Effector memory CD8-positive, alpha-beta T cell (primary cell): ENCODE measurements at regions not wholly inside any gene's neighbourhood (a gene's known extent, or its start where the extent isn't known, plus 50 kb on each side); places are given as distances from the start of the nearest gene placed in this dataset.

ENCODE experiments used
- ATAC-seq: fragments of 150-1000 bp; cut with Tn5 transposase; replicated peaks from 2 replicates; pipeline ENCODE4 v1.10.0; 2021; ENCODE audit warnings: mild to moderate bottlenecking, moderate library complexity
- DNase-seq, 3 experiments: peaks; one replicate each; pipeline ENCODE4 v3.0.0; 2021
- H3K27ac Mint-ChIP-seq, 2 donors: one replicate each; pipeline ENCODE4 v1.8.0; 2022; ENCODE audit warnings: mild to moderate bottlenecking in 2 of 2, mixed read lengths in 2 of 2, moderate library complexity in 2 of 2
- H3K27me3 Mint-ChIP-seq, 2 donors: one replicate each; pipeline ENCODE4 v1.8.0; 2022; ENCODE audit warnings: mixed read lengths in 2 of 2
- H3K36me3 Mint-ChIP-seq: one replicate; pipeline ENCODE4 v1.8.0; 2022; ENCODE audit warnings: mild to moderate bottlenecking, moderate library complexity, mixed read lengths; ENCODE audit not compliant: insufficient read depth
- H3K4me1 Mint-ChIP-seq, 2 donors: one replicate each; pipeline ENCODE4 v1.8.0; 2022; ENCODE audit warnings: low read depth in 2 of 2, mixed read lengths in 2 of 2
- H3K4me3 Mint-ChIP-seq, 2 donors: one replicate each; pipeline ENCODE4 v1.8.0; 2022; ENCODE audit warnings: mild to moderate bottlenecking in 2 of 2, mixed read lengths in 2 of 2, moderate library complexity in 2 of 2
- H3K9me3 Mint-ChIP-seq, 2 donors: one replicate each; pipeline ENCODE4 v1.8.0; 2022; ENCODE audit warnings: mixed read lengths in 2 of 2

DNA sequence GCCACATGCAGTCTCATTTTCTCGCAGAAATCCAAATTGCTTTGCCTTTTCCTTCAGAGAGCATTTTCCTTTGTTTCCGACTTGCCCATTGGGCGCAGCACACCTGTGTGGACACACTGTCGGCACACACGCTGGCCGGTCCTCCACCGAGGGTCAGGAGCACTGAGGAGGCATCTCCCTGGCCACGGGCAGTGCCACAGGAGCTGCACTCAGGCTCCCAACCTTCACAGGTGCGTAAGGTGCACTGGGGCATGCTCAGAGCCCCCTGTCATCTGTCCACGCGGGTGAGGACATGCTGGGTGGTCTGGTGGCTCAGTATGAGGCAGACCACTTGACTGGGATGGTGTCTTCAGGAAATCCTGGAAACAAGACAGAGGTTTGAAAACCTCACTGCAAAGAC, 779.1 kb downstream of the BRD1 start:
- H3K27me3 Mint-ChIP-seq, result peaks cover 27% of the 10 kb centered on the region in 2 donors
- H3K27ac Mint-ChIP-seq, result no peak overlapping the region
- DNase-seq, result no peak
- no peak for ATAC-seq
- H3K4me1 Mint-ChIP-seq, result peaks cover 0 to 10% of the 10 kb centered on the region in 2 donors
- H3K4me3 Mint-ChIP-seq, result no peak overlapping the region
- no peaks in the 10 kb centered on the region for H3K9me3 Mint-ChIP-seq
- peaks cover 5% of the 10 kb centered on the region for H3K36me3 Mint-ChIP-seq

DNA sequence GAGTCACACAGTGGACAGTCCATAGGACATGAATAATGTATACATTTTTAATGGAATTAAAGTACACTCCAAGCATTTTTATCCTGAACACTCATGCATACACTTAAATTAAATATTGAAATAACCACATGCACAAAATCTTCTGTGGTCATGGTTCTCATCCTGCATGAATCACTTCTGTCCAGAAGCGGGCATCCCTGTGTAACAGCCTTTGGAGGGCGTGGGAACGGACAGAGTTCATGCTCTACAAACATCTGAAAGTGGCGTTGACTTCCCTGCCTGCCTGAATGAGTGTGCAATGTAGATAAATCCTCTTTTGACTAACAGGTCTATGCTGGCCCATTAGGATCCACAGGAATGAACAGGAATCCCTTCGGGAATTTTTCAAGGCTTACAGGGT, 780.2 kb downstream of the BRD1 start:
- no peaks in the 10 kb centered on the region for H3K9me3 Mint-ChIP-seq
- H3K27me3 Mint-ChIP-seq, result peaks cover 27% of the 10 kb centered on the region in 2 donors
- peaks cover 0 to 7% of the 10 kb centered on the region in 2 donors for H3K4me1 Mint-ChIP-seq
- ATAC-seq, result no peak
- no peak overlapping the region for H3K27ac Mint-ChIP-seq
- H3K4me3 Mint-ChIP-seq, result no peak overlapping the region
- no peak for DNase-seq
- H3K36me3 Mint-ChIP-seq, result peaks cover 6% of the 10 kb centered on the region

DNA sequence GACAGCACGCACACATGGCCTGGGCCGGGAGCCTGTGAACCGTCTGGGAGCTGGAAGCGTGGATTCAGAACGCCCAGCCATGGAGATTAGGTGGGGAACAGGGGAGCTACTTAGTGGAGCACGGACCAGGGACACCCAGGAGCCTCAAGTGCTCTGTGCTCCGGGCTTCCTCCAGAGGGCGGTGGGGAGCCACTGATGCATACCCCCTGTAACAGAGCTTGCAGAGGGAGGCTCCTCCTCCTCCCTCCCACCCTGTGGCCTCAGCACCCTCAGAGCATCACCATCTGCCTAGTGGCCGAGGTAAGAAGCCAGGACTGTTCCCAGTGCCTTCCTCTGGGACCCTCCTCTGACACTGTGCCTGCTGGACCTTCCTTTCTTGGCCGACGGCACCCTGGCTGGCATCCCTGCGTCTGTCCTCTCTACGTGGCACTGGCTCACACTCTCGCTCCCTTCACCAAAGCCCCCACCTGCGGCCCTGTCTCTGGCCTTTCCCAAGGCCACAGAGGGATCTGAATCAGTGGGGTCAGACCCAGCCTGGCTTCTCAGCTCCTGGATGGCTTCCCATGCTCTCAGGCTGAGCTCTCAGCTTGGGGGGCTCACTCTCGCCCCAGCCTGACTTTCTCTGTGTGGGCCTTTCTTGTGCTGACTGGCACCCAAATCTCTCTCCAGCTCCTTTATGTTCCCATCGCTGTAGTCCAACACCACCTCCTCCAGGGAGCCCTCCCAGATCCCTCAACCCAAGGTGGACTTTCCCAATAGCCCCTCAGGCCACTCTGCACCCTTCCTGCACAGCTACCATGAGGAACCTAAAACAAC, 780.9 kb downstream of the BRD1 start:
- Mint-ChIP-seq H3K27me3 (peaks cover 27% of the 10 kb centered on the region in 2 donors), H3K4me3 (no peak overlapping the region), H3K4me1 (peaks cover 0 to 2% of the 10 kb centered on the region in 2 donors), H3K27ac (no peak overlapping the region), H3K36me3 (peaks cover 3% of the 10 kb centered on the region), H3K9me3 (no peaks in the 10 kb centered on the region)
- ATAC-seq (peak; percentile 26), DNase-seq (no peak)

DNA sequence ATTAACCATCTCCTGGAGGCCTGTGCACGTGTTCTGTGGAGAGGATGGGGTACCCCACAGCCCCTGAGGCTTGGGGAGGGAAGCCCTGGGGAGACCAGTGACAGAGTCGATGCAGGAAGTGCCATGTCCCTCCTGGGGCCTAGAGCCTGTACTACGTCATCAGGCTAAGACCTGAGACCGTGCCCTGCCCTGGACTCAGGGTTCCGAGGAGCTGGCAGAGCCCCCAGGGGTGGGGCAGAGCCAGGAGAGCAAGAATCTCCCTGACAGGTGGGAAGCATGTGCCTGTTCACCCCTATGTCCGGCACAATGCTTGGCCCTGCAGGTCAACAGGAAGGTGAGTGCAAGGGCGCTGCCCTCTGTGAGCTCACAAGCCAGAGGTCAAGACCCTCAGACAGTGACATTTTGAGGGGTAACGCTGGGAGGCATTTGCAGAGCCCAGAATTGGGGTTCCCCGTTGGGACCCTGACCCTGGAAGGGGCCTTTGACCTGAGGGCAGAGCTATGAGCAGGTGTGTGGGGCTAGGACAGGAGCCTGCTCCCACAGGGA, 781.6 kb downstream of the BRD1 start:
- ATAC-seq (no peak), DNase-seq (no peak)
- Mint-ChIP-seq H3K9me3 (no peaks in the 10 kb centered on the region), H3K27me3 (peaks cover 27% of the 10 kb centered on the region in 2 donors), H3K4me3 (no peak overlapping the region), H3K27ac (no peak overlapping the region), H3K36me3 (peaks cover 3% of the 10 kb centered on the region), H3K4me1 (peaks cover 0 to 2% of the 10 kb centered on the region in 2 donors)

DNA sequence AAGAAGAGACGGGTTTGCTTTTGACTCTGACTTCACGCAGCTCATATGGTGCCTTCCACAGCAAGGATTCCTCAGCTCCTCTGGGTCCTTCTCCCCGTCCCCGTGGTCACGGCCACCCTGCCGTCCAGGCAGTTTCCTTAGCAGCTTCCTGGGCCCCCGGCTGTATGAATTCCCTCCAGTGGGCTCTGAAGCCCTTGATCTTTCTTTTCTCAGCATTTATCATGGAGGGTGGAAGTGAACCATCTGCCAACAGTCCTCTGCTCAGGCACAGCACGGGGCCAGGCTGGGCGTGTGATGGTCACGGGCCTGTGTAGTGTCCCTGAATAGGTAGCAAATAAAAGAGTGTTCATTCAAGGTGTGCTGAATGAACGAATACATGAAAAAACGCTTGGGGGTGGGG, 782.4 kb downstream of the BRD1 start:
- ATAC-seq, result no peak
- Mint-ChIP-seq H3K36me3 (peaks cover 3% of the 10 kb centered on the region), H3K27me3 (peaks cover 27% of the 10 kb centered on the region in 2 donors), H3K9me3 (no peaks in the 10 kb centered on the region), H3K4me1 (peaks cover 0 to 2% of the 10 kb centered on the region in 2 donors), H3K4me3 (no peak overlapping the region), H3K27ac (no peak overlapping the region)
- no peak for DNase-seq

DNA sequence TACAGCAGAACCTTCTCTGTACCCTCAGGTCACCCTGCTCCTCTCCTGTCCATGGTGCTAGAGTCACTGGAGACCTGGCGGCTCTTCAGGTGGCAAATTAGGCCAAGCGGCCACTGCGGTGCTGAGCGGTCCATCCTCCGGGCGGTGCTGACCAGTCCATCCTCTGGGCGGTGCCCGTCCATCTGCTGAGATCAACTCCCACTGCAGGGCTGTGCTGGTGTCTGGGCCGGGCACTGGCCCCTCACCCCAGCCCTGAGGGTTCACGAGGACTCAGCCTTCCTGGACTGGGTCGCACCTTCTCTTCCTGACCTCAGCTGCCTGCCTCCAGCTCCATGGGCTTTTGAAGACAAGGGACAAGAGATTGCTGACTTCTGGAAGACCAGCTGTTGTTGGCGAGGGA, 782.9 kb downstream of the BRD1 start:
- Mint-ChIP-seq H3K27me3 (peaks cover 26 to 27% of the 10 kb centered on the region in 2 donors), H3K36me3 (peaks cover 5% of the 10 kb centered on the region), H3K27ac (no peak overlapping the region), H3K9me3 (no peaks in the 10 kb centered on the region), H3K4me1 (peaks cover 0 to 2% of the 10 kb centered on the region in 2 donors), H3K4me3 (no peak overlapping the region)
- no peak for ATAC-seq
- DNase-seq, result no peak

DNA sequence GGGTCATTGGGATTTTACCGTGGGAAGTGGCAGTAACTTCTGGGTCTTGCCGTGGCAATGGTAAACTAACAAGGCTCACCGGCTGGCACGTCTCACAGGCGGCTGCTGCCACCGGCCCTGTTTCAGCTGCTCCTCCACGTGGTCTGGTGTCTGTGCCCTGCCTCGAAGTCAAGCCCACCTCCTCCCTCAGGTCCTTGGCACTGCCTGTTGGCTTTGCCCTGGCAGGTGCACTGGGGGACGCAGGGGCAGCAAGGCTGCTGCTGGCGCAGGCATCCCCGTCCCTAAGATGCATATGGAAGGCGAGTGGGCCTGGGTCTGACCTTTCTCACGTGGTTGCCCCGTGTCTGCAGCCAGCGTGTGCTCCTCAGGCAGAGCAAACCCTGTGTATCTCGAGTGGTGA, 783.6 kb downstream of the BRD1 start:
- no peaks in the 10 kb centered on the region for H3K4me1 Mint-ChIP-seq
- no peak for ATAC-seq
- no peak for DNase-seq
- H3K36me3 Mint-ChIP-seq, result peaks cover 5% of the 10 kb centered on the region
- H3K9me3 Mint-ChIP-seq, result no peaks in the 10 kb centered on the region
- peaks cover 19 to 27% of the 10 kb centered on the region in 2 donors for H3K27me3 Mint-ChIP-seq
- H3K4me3 Mint-ChIP-seq, result no peak overlapping the region
- H3K27ac Mint-ChIP-seq, result no peak overlapping the region

DNA sequence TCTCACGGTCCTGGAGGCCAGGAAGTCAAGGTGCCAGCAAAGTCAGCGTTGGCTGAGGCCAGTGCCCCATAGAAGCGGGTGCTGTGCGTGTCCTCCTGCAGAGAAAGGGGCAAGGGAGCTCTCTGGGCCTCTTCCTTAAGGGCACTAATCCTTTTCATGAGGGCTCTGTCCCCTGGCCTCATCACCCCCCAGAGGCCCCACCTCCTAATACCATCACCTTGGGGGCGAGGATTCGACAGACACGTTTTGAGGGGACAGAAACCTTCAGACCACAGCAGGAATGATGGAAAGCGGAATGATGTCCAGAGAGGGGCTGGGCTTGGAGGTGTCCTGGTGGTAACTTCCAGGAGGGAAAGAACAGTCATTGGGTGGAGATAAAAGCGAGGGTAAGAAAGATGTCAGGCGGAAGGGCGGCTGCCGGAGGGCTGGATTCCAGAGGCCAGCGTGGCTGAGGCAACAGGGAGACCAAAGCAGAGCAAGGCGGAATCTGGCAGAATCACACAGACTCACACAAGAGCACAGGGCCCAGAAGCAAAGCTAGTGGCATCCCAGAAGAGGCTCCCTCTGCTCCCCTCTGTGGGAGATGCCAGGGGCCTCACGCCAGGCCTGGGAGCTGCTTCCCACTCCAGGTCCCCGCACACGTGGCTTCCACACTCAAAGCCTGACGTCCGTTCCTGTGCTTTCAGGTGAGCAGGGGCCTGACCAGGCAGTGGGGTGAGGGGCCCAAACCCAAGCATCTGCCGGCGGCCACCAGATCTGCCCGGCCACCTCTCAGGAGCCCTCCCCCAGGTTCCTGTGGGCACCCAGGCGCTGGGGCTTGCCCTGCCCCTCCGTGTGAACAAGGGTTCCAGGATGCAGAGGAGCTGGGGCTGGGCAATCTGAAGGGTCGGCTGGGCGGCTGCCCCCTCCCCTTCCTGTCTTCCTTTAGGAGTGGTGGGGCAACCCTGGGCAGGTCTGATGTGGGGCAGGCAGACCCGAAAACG, 784.5 kb downstream of the BRD1 start:
- Mint-ChIP-seq H3K4me1 (no peaks in the 10 kb centered on the region), H3K9me3 (no peaks in the 10 kb centered on the region), H3K4me3 (no peak overlapping the region), H3K27me3 (peaks cover 19 to 27% of the 10 kb centered on the region in 2 donors), H3K36me3 (peaks cover 5% of the 10 kb centered on the region), H3K27ac (no peak overlapping the region)
- DNase-seq (no peak), ATAC-seq (no peak)

DNA sequence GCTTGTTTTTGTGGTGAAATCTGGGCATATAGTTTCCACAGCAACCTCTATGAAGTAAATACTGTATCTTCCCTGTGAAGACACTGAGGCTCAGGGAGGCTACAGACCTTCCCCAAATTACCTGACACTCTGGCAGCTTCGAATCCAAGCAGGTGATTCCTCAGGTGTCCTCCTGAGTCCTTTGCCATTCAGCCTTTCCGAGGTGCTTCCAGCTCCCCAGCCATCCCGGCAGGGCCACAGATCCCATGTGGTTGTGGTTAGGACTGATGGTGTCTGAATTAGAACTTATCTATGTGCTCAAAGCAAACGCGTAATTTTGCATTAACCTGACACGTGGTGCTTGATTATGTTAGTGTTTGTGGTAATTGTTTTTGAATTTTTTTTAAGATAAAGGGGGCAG, 785.6 kb downstream of the BRD1 start:
- peaks cover 19 to 22% of the 10 kb centered on the region in 2 donors for H3K27me3 Mint-ChIP-seq
- DNase-seq, result no peak
- no peak overlapping the region for H3K4me3 Mint-ChIP-seq
- no peak overlapping the region for H3K27ac Mint-ChIP-seq
- no peaks in the 10 kb centered on the region for H3K4me1 Mint-ChIP-seq
- ATAC-seq, result no peak
- no peaks in the 10 kb centered on the region for H3K9me3 Mint-ChIP-seq
- peaks cover 5% of the 10 kb centered on the region for H3K36me3 Mint-ChIP-seq

DNA sequence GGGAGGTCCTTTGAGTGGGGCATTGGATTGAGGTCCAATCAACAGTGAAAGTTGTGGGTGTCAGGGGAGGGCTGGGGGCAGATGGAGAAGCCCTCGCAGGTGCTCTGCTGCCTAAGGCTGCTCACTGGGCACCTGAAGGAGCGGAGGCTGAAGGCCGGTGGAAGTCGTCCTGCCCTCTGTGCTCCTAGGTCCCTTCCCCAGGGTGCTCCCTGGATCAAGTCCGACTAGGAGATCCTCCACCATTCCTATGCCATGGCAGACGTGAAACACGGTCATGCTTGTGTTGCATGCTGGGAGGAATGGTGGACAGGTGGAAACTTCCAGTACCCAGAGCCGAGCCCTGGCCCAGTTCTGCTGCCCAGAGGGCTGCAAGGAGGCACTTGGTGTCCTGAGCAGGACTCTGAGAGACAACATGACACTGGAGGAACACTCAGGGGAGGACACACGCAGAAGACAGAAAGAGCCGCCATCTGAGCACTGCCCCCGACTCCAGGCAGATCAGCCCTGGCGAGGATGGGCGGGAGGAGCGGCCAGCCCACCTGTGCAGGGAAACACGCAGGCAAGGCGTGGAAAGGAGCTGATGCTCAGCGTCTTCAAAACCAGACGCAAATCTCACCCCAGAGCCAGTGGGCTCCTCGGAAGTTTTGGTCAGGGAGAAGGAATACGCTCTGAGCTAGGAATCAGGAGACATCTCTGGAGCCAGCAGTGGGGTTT, 786.8 kb downstream of the BRD1 start:
- H3K9me3 Mint-ChIP-seq, result no peaks in the 10 kb centered on the region
- H3K27me3 Mint-ChIP-seq, result peaks cover 15 to 17% of the 10 kb centered on the region in 2 donors
- no peak overlapping the region for H3K4me3 Mint-ChIP-seq
- peaks cover 5% of the 10 kb centered on the region for H3K36me3 Mint-ChIP-seq
- ATAC-seq (no peak), DNase-seq (no peak)
- no peaks in the 10 kb centered on the region for H3K4me1 Mint-ChIP-seq
- no peak overlapping the region for H3K27ac Mint-ChIP-seq

DNA sequence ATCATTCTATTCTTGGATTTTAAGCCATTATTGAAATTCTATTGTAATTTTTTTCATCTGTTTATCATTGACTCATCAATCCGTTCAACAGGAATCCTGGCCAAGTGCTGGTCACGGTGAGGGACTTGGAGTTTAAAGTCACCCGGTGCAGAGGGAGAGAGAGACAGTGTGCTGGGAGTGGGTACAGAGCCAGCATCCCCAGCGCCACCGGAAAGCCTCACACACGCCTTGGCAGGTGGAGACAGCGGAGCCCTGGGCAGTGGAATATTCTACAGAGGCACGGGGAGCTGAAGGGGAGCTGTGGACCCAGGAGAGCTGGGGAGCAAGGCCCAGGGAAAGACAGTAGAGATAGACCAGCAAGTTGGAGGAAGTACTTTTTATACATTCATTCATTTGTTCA, 787.6 kb downstream of the BRD1 start:
- ATAC-seq (no peak), DNase-seq (no peak)
- peaks cover 5% of the 10 kb centered on the region for H3K36me3 Mint-ChIP-seq
- no peak overlapping the region for H3K4me3 Mint-ChIP-seq
- H3K27ac Mint-ChIP-seq, result no peak overlapping the region
- peaks cover 8 to 9% of the 10 kb centered on the region in 2 donors for H3K27me3 Mint-ChIP-seq
- no peaks in the 10 kb centered on the region for H3K4me1 Mint-ChIP-seq
- H3K9me3 Mint-ChIP-seq, result no peaks in the 10 kb centered on the region

DNA sequence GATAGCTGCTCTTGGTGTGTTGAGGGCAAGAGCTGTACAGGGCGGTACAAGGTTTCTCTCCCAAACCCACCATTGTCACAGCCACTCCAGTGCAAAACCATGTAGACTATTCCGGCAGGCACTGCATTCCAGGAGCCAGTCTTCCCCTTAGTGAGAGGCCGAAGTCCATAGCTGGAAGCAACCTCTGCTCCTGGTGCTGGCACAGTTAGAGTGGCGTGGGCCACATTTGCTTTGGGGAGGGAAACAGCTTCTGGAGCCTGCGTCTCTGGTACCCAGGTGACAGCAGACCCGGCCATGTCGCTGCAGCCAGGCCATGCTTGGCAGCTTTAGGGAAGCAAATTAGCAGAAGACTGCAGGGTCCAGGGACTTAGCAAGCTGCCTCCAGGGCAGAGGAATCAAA, 788.0 kb downstream of the BRD1 start:
- H3K4me1 Mint-ChIP-seq, result no peaks in the 10 kb centered on the region
- ATAC-seq, result no peak
- H3K27ac Mint-ChIP-seq, result no peak overlapping the region
- no peak for DNase-seq
- H3K9me3 Mint-ChIP-seq, result no peaks in the 10 kb centered on the region
- H3K27me3 Mint-ChIP-seq, result peaks cover 3 to 4% of the 10 kb centered on the region in 2 donors
- no peak overlapping the region for H3K4me3 Mint-ChIP-seq
- H3K36me3 Mint-ChIP-seq, result peaks cover 5% of the 10 kb centered on the region

DNA sequence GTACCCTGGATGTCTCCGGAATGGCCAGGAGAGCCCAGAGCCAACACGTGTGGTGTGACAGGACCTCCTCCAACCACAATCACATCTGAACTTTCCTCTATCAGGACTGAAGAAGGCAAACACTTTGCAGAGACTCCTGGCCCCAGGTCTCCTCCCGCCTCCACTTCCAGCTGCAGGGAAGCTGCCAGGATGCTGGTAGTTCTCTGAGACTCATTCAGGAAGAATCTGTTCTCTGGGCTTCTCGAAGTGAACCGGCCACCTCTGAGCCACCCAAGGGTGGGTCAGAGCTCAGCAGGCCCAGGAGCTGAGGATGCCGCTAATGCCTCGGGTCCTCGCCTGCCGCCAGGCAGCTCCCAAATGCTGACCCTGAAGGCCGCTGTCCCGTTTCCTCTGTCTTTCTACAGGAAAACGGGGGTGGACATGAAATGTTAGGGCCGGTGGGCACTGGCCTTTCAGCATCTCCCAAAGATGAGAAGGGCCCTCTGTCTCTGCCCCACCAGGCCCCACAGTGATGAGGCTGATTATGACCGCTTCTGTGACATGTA, 789.9 kb downstream of the BRD1 start:
- no peaks in the 10 kb centered on the region for H3K9me3 Mint-ChIP-seq
- no peaks in the 10 kb centered on the region for H3K4me1 Mint-ChIP-seq
- peaks cover 0 to 15% of the 10 kb centered on the region in 2 donors for H3K27me3 Mint-ChIP-seq
- H3K4me3 Mint-ChIP-seq, result no peak overlapping the region
- DNase-seq (no peak), ATAC-seq (no peak)
- peaks cover 2% of the 10 kb centered on the region for H3K36me3 Mint-ChIP-seq
- no peak overlapping the region for H3K27ac Mint-ChIP-seq
